Cardiac fibroblast (primary cell): ENCODE measurements at regions not wholly inside any gene's neighbourhood (a gene's known extent, or its start where the extent isn't known, plus 50 kb on each side); places are given as distances from the start of the nearest gene placed in this dataset.
"Not testable (repeated sequence)": the region's sequence is repeated elsewhere in the genome, so short reads cannot be mapped to it uniquely, and the experiment has no call there.

Source experiments
- DNase-seq, 2 donors: peaks; one replicate each; pipeline versions ENCODE4 v3.0.0 to v3.0.0-alpha.2; 2010; ENCODE audit warnings: low read depth in 2 of 2
- H3K4me3 ChIP-seq, 2 donors: replicated peaks in 1 of 2; 1 replicate in 1 of 2; 2 replicates in 1 of 2; pipeline ENCODE4 v1.5.1; 2011; ENCODE audit warnings: low read depth in 2 of 2, low read length in 2 of 2, mild to moderate bottlenecking in 2 of 2, moderate library complexity in 1 of 2
- TF ChIP-seq, protein P1 (sequence below): IDR thresholded peaks from one replicate; pipeline ENCODE4 v1.5.1; 2011; ENCODE audit warnings: low read depth, mild to moderate bottlenecking, low read length, inconsistent platforms

DNA sequence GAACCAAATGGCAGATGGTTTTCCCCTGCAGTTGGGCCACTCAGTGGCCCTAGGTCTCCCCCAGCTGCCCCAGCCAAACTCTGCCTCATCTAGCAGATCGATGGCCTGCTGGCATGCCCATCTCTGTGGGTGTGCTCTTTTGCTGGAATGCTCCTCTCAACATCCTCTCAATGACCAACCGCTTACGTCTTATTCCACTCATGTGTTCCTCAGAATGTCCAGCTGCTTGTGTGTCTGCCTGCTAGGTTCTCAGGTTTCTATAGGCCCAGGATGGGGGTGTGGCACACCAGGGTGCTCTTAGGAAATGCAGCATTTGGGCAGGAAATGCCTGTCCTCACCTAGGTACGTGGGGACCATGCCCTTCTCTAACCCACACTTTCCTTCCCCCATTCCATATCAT is 509.9 kb upstream of the SYNCRIP start:
- TF ChIP-seq, protein P1, sequence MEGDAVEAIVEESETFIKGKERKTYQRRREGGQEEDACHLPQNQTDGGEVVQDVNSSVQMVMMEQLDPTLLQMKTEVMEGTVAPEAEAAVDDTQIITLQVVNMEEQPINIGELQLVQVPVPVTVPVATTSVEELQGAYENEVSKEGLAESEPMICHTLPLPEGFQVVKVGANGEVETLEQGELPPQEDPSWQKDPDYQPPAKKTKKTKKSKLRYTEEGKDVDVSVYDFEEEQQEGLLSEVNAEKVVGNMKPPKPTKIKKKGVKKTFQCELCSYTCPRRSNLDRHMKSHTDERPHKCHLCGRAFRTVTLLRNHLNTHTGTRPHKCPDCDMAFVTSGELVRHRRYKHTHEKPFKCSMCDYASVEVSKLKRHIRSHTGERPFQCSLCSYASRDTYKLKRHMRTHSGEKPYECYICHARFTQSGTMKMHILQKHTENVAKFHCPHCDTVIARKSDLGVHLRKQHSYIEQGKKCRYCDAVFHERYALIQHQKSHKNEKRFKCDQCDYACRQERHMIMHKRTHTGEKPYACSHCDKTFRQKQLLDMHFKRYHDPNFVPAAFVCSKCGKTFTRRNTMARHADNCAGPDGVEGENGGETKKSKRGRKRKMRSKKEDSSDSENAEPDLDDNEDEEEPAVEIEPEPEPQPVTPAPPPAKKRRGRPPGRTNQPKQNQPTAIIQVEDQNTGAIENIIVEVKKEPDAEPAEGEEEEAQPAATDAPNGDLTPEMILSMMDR: no peak
- no peak overlapping the region for H3K4me3 ChIP-seq
- no peak for DNase-seq

DNA sequence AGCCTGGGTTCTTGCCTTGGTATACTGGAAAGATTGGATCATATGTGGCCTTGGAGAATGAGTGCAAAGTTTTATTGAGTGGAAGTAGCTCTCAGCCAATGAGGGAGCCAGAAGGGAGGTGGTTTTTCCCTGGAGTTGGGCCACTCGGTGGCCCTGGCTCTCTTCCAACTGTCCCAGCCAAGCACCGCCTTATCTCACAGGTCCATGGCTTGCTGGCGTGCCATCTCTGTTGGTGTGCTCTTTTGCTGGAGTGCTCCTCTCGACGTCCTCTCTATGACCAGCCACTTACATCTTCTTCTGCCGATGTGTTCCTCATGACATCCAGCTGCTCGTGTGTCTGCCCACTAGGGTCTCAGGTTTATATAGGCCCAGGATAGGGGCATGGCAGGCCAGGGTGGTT is 505.9 kb upstream of the SYNCRIP start:
- no peak overlapping the region for H3K4me3 ChIP-seq
- TF ChIP-seq, protein P1: no peak
- DNase-seq: no peak

DNA sequence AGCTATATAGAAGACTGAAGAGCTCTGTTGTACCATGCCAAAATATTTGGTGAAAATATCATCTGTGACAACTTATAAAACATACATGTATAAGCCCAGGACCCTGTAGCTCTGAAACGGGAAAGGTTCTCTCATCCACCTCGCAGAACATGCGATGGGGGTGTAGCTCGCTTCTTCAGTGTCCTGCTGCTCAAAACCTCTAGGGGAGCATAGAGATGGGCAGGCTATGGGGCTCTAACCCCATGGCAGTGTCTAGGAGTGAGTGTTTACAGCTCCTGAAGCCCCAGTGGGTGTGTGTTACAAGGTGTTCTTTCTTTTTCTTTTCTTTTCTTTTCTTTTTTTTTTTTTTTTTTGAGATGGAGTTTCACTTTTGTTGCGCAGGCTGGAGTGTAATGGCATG is 505.2 kb upstream of the SYNCRIP start:
- DNase-seq: no peak
- TF ChIP-seq, protein P1: no peak
- no peak overlapping the region for H3K4me3 ChIP-seq

DNA sequence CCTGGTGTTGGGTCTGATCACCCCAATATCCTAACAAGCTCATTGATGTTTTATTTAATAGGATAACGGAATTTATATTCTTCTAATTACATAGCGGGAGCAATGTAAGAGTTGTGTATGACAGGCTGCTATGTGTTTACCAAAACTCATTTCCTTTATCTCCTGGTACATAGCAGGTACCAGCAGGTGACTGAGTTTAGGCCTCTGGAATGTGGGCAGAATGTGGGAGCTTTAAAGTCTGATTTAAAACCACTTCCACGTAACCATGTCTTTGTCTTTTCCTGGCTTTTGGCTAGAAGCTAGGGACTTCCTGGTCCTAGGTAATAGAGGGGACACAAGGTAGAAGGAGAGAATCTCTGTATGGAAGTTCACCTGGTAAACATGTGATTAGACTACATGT is 504.6 kb upstream of the SYNCRIP start:
- TF ChIP-seq, protein P1: no peak
- H3K4me3 ChIP-seq: no peak overlapping the region
- no peak for DNase-seq

DNA sequence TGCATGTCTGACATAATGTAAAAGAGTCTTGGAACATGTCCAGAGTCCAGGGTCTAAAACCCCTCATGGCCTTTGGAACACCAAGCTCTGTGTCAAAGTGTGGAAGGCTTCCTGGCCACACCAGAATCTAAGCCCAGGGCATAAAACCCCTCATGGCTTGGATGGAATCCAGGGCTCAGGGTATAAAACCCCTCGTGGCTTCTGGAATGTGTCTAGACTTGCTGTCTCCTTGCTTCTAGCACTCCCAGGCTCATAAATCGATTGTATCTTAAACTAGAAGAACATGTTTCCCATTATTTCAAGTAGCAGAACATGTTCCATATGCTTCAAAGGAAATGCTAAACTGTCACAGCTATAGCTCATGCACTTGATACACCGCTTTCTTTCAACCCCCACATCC is 504.1 kb upstream of the SYNCRIP start:
- not testable (repeated sequence) for DNase-seq, H3K4me3 ChIP-seq

DNA sequence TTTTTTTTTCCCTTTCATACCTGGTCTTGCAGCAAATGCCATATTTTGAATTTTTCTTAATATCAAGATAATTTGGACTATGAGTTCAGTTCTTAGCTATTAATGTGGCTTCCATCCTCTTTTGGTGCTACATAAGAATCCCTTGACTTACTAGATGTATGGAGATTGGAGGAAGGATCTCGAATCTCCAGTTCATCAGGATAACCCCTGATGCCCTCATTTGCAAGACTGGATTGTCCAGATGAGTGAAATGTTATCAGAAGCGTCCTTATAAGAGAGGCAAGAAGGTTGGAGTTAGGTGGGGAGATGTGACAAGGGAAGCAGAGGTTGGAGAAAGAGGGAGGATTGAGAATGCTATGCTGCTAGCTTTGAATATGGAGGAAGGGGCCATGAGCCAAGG is 499.6 kb upstream of the SYNCRIP start:
- DNase-seq: no peak
- TF ChIP-seq, protein P1: no peak
- H3K4me3 ChIP-seq: no peak overlapping the region

DNA sequence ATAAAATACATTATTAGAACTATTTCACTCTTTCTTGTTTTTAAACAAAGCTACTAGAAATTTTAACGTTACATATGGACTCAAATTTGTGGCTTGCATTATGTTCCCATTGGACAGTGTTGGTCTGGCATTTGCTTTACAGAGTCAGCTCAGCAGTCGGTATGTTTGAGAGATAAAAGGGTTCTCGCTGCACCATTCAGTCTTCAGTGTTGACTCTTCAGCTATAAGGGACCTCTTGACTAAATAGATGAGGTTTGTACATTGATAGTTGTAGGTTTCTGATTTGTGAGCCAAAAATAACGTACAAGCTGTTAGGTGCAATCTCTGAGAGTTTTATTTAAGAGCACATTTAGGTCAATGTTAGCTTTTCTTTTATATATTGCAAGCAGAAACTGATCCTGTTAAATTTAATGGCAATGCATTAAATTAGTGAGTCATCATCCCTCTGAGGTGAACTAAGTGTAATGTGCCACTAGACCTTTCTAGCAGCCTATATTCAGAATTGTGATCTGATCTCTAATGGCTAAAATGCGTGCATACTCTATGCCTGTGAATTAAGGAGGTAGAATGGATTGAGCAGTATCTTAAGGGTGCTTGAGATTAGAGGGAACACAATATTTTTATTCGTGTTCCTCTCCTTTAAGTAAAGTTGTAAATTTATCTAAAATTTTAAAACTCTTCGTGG is 485.6 kb upstream of the SYNCRIP start:
- H3K4me3 ChIP-seq: no peak overlapping the region
- DNase-seq: no peak
- TF ChIP-seq, protein P1: no peak
